D721Med (cell line): ENCODE measurements at regions not wholly inside any gene's neighbourhood (a gene's known extent, or its start where the extent isn't known, plus 50 kb on each side); places are given as distances from the start of the nearest gene placed in this dataset.

Source experiments
- DNase-seq: peaks from one replicate; pipeline ENCODE4 v3.0.0; 2011; ENCODE audit warnings: low spot score; ENCODE audit not compliant: insufficient read length
- FAIRE-seq: peaks from 2 replicates; lab custom pipeline; 2011; peaks lifted over from hg19 to GRCh38; lab: Jason Lieb, UNC
- TF ChIP-seq, protein P1 (sequence below): IDR thresholded peaks from 2 replicates; pipeline ENCODE4 v1.5.1; 2012; ENCODE audit warnings: mild to moderate bottlenecking, control low read depth; ENCODE audit not compliant: insufficient read depth; ENCODE audit errors: missing control alignments

DNA sequence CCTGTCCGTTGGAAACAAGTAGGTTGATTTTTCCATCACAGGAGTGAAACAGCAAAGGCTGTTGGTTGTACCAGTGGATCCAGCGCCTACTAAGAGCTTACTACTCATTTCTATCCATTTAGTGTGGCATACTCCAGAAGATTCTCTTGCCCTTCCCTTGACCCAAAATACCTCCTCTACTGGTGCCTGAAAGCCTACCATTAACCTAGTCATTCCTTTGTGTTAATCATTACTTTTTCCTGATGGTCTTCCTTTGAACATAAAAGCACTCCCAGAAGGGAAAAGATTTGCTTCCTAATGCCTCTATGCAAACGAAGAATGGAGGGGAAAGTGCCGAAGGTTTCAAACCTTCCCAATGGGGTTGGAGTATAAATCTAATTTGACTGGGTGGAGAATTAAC, 123.3 kb downstream of the QRSL1 start:
- FAIRE-seq (no peak), DNase-seq (no peak)
- TF ChIP-seq, protein P1, sequence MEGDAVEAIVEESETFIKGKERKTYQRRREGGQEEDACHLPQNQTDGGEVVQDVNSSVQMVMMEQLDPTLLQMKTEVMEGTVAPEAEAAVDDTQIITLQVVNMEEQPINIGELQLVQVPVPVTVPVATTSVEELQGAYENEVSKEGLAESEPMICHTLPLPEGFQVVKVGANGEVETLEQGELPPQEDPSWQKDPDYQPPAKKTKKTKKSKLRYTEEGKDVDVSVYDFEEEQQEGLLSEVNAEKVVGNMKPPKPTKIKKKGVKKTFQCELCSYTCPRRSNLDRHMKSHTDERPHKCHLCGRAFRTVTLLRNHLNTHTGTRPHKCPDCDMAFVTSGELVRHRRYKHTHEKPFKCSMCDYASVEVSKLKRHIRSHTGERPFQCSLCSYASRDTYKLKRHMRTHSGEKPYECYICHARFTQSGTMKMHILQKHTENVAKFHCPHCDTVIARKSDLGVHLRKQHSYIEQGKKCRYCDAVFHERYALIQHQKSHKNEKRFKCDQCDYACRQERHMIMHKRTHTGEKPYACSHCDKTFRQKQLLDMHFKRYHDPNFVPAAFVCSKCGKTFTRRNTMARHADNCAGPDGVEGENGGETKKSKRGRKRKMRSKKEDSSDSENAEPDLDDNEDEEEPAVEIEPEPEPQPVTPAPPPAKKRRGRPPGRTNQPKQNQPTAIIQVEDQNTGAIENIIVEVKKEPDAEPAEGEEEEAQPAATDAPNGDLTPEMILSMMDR = no peak

DNA sequence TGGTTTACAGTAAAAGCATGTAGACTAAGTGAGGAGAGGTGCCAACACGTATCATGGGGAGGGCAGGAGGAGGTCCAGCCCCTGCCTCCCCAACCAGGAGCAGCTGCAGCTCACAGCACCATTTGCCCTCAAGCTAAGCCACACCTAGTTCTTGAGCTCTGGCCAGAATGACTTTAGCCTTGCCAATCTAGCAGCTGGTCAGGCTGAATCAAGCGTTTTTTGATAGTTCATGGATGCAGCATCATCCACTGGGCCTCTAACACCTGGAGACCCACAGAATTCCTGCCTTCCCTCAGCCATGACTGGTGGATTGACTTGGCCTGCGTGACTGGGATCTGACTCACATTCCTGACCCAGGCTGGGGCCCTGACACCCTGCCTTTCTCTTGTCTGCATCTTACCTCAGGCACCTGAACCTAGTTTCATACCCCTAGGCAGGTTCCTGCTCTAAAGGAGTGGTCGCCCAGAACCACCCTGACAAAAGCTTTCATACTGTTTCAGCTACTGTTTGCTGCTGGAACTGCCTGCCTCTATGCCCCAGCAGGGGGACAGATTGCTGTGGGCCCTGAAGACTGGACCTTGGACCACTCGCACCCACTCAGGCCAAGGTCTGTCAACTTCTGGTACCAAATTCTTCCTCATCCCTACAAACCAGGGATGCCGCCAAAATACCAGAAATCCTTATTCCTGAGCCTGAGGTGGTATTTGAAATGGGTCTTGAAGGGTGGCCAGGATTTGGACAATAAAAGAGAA, 122.3 kb downstream of the QRSL1 start:
- TF ChIP-seq, protein P1 = no peak
- no peak for FAIRE-seq
- no peak for DNase-seq

DNA sequence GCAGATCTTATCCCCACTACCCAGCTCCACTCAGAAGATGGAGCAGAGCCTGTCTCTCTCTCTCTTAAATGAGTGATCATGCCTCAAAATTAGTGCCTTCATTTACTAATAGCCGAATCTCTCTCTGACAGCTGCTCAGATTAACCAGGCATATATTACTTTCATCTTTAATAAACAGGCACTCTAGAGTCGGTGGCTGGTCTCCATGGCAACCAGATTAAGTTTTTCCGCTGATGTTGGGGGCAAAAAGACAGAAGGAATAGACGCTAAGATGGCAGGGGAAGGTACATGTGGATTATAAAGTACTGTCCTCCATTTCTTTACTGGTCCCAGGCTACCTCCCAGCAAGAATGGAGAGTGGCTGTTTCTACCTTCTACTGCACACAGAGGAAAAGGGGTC, 121.6 kb downstream of the QRSL1 start:
- TF ChIP-seq, protein P1 = no peak
- DNase-seq (no peak), FAIRE-seq (no peak)

DNA sequence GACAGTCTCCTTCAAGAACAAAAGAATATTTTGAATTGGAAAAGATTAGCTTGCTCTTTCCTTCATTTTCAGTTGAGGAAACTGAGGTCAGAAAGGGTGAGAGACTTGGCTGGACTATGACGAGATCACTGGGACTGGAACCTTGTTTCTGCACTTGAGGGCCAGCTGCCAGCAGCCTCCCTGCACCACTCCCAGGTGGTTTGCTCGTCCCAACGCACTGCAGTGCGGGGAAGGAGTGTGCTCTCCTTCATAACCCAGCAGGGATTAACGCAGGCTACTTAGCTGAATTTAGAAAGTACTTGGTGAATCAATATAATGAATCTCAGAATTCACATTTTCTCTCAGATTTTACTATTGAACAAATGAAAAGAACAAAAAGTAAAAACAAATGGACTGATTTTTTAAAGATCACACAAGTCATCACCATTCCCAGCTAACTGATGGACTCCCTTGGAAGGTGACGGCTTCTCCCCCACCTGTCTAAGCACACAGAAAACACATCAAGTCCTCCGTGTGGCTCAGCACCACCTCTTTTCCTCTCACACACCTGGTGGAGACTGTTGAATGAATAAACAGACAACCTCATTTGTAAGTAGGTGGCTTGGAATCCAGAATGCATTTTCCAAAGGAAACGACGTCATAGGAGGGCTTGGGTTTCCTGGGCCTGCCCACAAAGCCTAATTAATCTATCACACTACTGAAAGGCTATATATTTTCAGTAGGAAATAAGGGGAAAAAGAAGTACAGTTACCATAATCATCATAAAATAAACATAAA, 121.0 kb downstream of the QRSL1 start:
- TF ChIP-seq, protein P1 = no peak
- FAIRE-seq = no peak

DNA sequence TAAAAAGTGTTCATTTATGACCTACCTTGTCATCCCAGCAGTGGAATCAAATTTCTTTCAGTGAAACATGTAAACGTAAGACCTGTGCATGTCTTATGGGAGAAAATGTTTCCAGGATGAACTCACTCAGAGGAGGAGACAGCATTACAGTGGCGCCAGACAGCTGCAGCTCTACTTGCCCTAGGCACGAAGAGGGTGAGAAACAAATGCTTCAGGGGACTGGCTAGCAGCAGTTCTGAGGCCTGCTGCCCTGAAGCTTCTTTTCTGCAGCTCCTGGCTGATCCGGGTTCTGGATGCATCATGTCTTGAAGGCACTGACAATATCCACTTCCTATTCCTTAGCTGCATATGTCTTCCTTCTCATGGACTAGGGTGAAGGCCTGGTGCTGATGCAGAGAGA, 120.2 kb downstream of the QRSL1 start:
- DNase-seq (no peak), FAIRE-seq (no peak)
- TF ChIP-seq, protein P1 = no peak

More for the DNA sequence above, 121.0 kb downstream of the QRSL1 start:
- DNase-seq = no peak

DNA sequence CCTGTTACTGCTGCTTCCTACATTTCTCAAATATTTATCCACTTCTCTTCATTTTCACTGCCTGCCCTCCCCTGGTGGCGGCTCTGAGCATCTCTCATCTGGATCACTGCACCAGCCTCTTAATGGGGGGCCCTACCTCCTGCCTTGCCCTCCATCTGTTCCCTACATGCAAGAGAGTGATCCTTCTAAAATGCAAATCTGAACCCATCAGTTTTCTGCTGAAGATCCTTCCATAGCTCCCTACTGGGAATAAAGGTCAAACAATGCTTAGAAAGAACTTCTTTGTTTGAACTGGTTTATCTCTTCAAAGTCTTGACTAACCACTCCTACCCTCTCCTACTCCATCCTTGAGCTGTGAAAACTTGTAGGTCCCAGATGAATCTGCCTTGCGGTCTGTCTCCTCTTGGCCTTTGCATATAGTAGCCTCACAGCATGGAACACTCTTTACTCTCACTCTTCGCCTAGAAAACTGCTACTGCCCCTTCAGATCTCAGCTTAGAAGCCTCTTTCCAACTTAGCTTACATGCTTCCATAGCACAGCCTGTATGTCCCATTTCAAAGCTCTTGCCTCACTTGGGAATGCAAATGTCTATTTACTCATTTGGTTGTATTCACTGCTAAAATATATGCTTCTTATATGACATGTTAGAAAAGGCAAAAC, 119.3 kb downstream of the QRSL1 start:
- TF ChIP-seq, protein P1 = no peak
- DNase-seq (no peak), FAIRE-seq (no peak)
